GM12878 (cell line): ENCODE measurements at regions not wholly inside any gene's neighbourhood (a gene's known extent, or its start where the extent isn't known, plus 50 kb on each side); places are given as distances from the start of the nearest gene placed in this dataset.

Experiments
- ATAC-seq: fragments of 200-7000 bp; cut with Tn5 transposase; 3 replicates; pipeline ENCODE4 v1.9.1; 2020; ENCODE audit warnings: mild to moderate bottlenecking, moderate library complexity
- BruUV-seq: library from RNA; stranded (reverse); fragments of 400-500 nt; replicated peaks from 2 replicates; lab custom pipeline; 2021; lab: Mats Ljungman, UMichigan
- CTCF ChIA-PET: fragments of 300-600 bp; sonication (Branson Sonifier 250); formaldehyde crosslinking; extraction: SDS; loops from one replicate; lab custom pipeline; 2021; ENCODE audit warnings: inconsistent platforms; lab: Yijun Ruan, JAX
- POLR2A ChIA-PET: fragments of 350-600 bp; formaldehyde crosslinking; extraction: SDS; loops from one replicate; lab custom pipeline; 2021; ENCODE audit warnings: inconsistent platforms; lab: Charles Lee
- RAD21 ChIA-PET: fragments of 300-600 bp; sonication (Branson Sonifier 250); formaldehyde crosslinking; loops from one replicate; lab custom pipeline; 2023; ENCODE audit warnings: antibody characterized with exemption; ENCODE audit not compliant: unreplicated experiment; lab: Charles Lee
- SMC1A ChIA-PET: fragments of 300-600 bp; sonication (Branson Sonifier 250); formaldehyde crosslinking; loops from one replicate; lab custom pipeline; 2023; ENCODE audit not compliant: unreplicated experiment, uncharacterized antibody; lab: Charles Lee
- DNase-seq: peaks from one replicate; pipeline ENCODE4 v3.0.0-alpha.2; 2011; ENCODE audit warnings: low read depth, low spot score
- FAIRE-seq: peaks from 3 replicates; lab custom pipeline; 2011; peaks lifted over from hg19 to GRCh38; lab: Jason Lieb, UNC
- H2AFZ ChIP-seq: 2 replicates; pipeline ENCODE4 v1.6.0; 2011; ENCODE audit warnings: low read depth, low read length, control low read depth; ENCODE audit not compliant: control insufficient read depth
- H3K27ac ChIP-seq: 2 replicates; pipeline ENCODE4 v1.5.1; 2011; ENCODE audit warnings: control low read depth; ENCODE audit not compliant: control insufficient read depth, insufficient read depth
- H3K27me3 ChIP-seq, 2 experiments: replicated peaks in 1 of 2; 2 replicates each; pipeline versions ENCODE4 v1.6.0 to v1.6.1; 2011; ENCODE audit warnings: low read length in 1 of 2; ENCODE audit not compliant: control insufficient read depth in 2 of 2, insufficient read depth in 2 of 2
- H3K36me3 ChIP-seq, 2 experiments: 2 replicates each; pipeline ENCODE4 v1.5.1; 2011; ENCODE audit warnings: low read length in 1 of 2; ENCODE audit not compliant: control insufficient read depth in 2 of 2, insufficient read depth in 2 of 2
- H3K4me1 ChIP-seq: 2 replicates; pipeline ENCODE4 v1.6.1; 2011; ENCODE audit warnings: mild to moderate bottlenecking, low read length, moderate library complexity, mixed read lengths; ENCODE audit not compliant: control insufficient read depth, insufficient read depth
- H3K4me2 ChIP-seq: 2 replicates; pipeline ENCODE4 v1.6.0; 2011; ENCODE audit warnings: control low read depth; ENCODE audit not compliant: control insufficient read depth, insufficient read depth
- H3K4me3 ChIP-seq: fragments of 200-600 bp; sonication (generic); 2 replicates; pipeline ENCODE4 v1.5.1; 2016
- H3K79me2 ChIP-seq: 2 replicates; pipeline ENCODE4 v1.6.0; 2011; ENCODE audit warnings: low read length; ENCODE audit not compliant: control insufficient read depth, insufficient read depth
- H3K9ac ChIP-seq: 2 replicates; pipeline ENCODE4 v1.8.0; 2011; ENCODE audit warnings: low read length, control low read depth, mixed read lengths; ENCODE audit not compliant: control insufficient read depth, insufficient read depth
- H3K9me3 ChIP-seq: replicated peaks from 3 replicates; pipeline ENCODE4 v1.5.1; 2011; ENCODE audit warnings: mild to moderate bottlenecking, low read length; ENCODE audit not compliant: control insufficient read depth, insufficient read depth
- H4K20me1 ChIP-seq: 2 replicates; pipeline ENCODE4 v1.6.0; 2011; ENCODE audit not compliant: control insufficient read depth, insufficient read depth
- ATF7 ChIP-seq: fragments of 450-650 bp; IDR thresholded peaks from 2 replicates; pipeline ENCODE4 v1.6.1; 2016; ENCODE audit warnings: low read depth, mild to moderate bottlenecking
- BMI1 ChIP-seq: fragments of 450-650 bp; IDR thresholded peaks from 2 replicates; pipeline ENCODE4 v1.6.1; 2016; ENCODE audit warnings: mild to moderate bottlenecking, moderate library complexity, borderline replicate concordance
- CBFB ChIP-seq: IDR thresholded peaks from 2 replicates; pipeline ENCODE4 v1.6.1; 2016; ENCODE audit warnings: antibody characterized with exemption, low read depth
- EP300 ChIP-seq, 2 experiments: fragments of 150-350 bp in 1 of 2; IDR thresholded peaks; 2 replicates each; pipeline ENCODE4 v1.6.1; 2011 to 2012; ENCODE audit warnings: low read depth in 2 of 2, low read length in 2 of 2, borderline replicate concordance in 1 of 2, improper control_type of control experiment in 1 of 2, inconsistent platforms in 1 of 2; ENCODE audit not compliant: control insufficient read depth in 1 of 2
- JUNB ChIP-seq: IDR thresholded peaks from 2 replicates; pipeline ENCODE4 v1.6.1; 2016; ENCODE audit warnings: antibody characterized with exemption, mild to moderate bottlenecking
- MEF2B ChIP-seq: fragments of 450-650 bp; IDR thresholded peaks from 2 replicates; pipeline ENCODE4 v1.6.1; 2018; ENCODE audit warnings: mild to moderate bottlenecking, moderate library complexity; ENCODE audit not compliant: partially characterized antibody, poor library complexity, severe bottlenecking
- NFXL1 ChIP-seq: fragments of 450-650 bp; IDR thresholded peaks from 2 replicates; pipeline ENCODE4 v1.6.1; 2017; ENCODE audit warnings: antibody characterized with exemption, mild to moderate bottlenecking, borderline replicate concordance
- NFYA ChIP-seq: IDR thresholded peaks from 2 replicates; pipeline ENCODE4 v1.6.1; 2011; ENCODE audit warnings: low read depth, mild to moderate bottlenecking, low read length, improper control_type of control experiment, borderline replicate concordance
- POLR2A ChIP-seq: IDR thresholded peaks from 2 replicates; pipeline ENCODE4 v1.6.1; 2011; ENCODE audit warnings: low read depth, mild to moderate bottlenecking, low read length
- SPI1 ChIP-seq: IDR thresholded peaks from 2 replicates; pipeline ENCODE4 v1.6.1; 2011; ENCODE audit warnings: low read depth, mild to moderate bottlenecking, low read length, moderate library complexity, borderline replicate concordance; ENCODE audit not compliant: insufficient read depth
- STAT3 ChIP-seq: IDR thresholded peaks from 2 replicates; pipeline ENCODE4 v1.6.1; 2011; ENCODE audit warnings: low read depth, low read length, improper control_type of control experiment
- ZNF687 ChIP-seq: fragments of 450-650 bp; IDR thresholded peaks from 2 replicates; pipeline ENCODE4 v1.6.1; 2017; ENCODE audit warnings: mild to moderate bottlenecking, moderate library complexity
- ZSCAN29 ChIP-seq: fragments of 450-650 bp; IDR thresholded peaks from 2 replicates; pipeline ENCODE4 v1.6.1; 2017; ENCODE audit warnings: mild to moderate bottlenecking, moderate library complexity
- WGBS: methylation state at CpG from one replicate; pipeline ENCODE4 v1.1.6; 2016; ENCODE audit warnings: low lambda C conversion rate; ENCODE audit not compliant: insufficient replicate concordance, insufficient coverage; ENCODE audit errors: missing lambda C conversion rate; 5-methylcytosine and 5-hydroxymethylcytosine counted together
- in situ Hi-C: fragments of 300-500 bp; cut with MboI; formaldehyde crosslinking; loops from 9 replicates; pipeline ENCODE4 v1.14.3; 2018; ENCODE audit warnings: mixed read lengths
- intact Hi-C: fragments of 100-400 bp; cut with micrococcal nuclease; formaldehyde crosslinking; loops from one replicate; pipeline ENCODE4 v1.14.2; 2022; ENCODE audit not compliant: unreplicated experiment

DNA sequence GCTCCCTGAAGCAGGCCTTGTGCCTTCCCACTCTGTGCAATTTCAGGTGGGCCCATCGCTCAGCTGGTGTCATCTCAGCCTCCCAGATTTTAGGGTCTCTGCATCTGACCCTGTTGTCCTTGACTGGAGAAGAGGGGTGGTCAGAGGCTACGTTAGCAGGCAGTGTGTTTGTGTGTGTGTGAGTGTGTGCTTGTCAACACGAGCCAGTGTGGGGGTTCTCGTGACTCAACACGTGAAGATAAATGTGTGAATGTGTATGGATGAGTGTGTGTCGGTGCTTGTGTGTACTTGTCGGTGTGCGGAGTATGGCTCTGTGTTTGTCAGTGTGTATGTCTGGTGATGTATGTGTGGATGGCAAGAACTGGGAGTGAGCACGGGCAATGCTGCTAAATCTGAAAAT lies 142.6 kb upstream of the KLF4 start:
- H3K27ac ChIP-seq: no peak overlapping the region
- no peak overlapping the region for H2AFZ ChIP-seq
- no peaks in the 10 kb centered on the region for H3K79me2 ChIP-seq
- in situ Hi-C loops: no loop called here
- FAIRE-seq (no peak), ATAC-seq (no peak), DNase-seq (no peak)
- ChIA-PET RAD21 (interaction anchor here (1.1 kb wide), 1 partner anchor 38 kb away, joined by 4 read pairs; no protein-coding TSS in a partner anchor), POLR2A (no interaction called here)
- H3K4me2 ChIP-seq: no peak overlapping the region
- H3K4me1 ChIP-seq: no peaks in the 10 kb centered on the region
- H3K4me3 ChIP-seq: no peak overlapping the region
- no peaks in the 10 kb centered on the region for H3K36me3 ChIP-seq
- TF ChIP-seq MEF2B: no peak
- no peak for TF ChIP-seq POLR2A
- TF ChIP-seq ZSCAN29: no peak
- no peak for TF ChIP-seq SPI1
- no peak for TF ChIP-seq BMI1
- TF ChIP-seq ATF7: no peak
- TF ChIP-seq STAT3: no peak
- no peak for TF ChIP-seq CBFB
- no peak for TF ChIP-seq ZNF687
- TF ChIP-seq NFXL1: no peak
- no peak for TF ChIP-seq NFYA
- no peak for TF ChIP-seq EP300 (IDR thresholded peaks at IDR 0.05; ENCODE audit: borderline replicate concordance in 1 of 2, control insufficient read depth in 1 of 2, low read depth in 2 of 2, low read length in 2 of 2)
- TF ChIP-seq JUNB: no peak
- TF ChIP-seq, all 136 proteins: peak for 0
- intact Hi-C loops: no loop called here
- SMC1A ChIA-PET: interaction anchor here (1.4 to 1.9 kb wide), 2 partner anchors 120 to 150 kb away, joined by 3 to 5 read pairs; no protein-coding TSS in a partner anchor
- Histone ChIP-seq H3K27me3 (no peaks in the 10 kb centered on the region; a peak in 1 of 4 replicates), H3K9ac (no peak overlapping the region), H3K9me3 (no peaks in the 10 kb centered on the region), H4K20me1 (no peaks in the 10 kb centered on the region)
- no TSS peak for BruUV-seq
- 26% methylated on average over 9 of the region's 9 CpGs for WGBS
- CTCF ChIA-PET: interaction anchor here (0.9 kb wide), 1 partner anchor 210 kb away, joined by 3 read pairs; no protein-coding TSS in a partner anchor
